GM12878 (cell line): ENCODE measurements at regions not wholly inside any gene's neighbourhood (a gene's known extent, or its start where the extent isn't known, plus 50 kb on each side); places are given as distances from the start of the nearest gene placed in this dataset.

Experiments used
- ATAC-seq: fragments of 200-7000 bp; cut with Tn5 transposase; 3 replicates; pipeline ENCODE4 v1.9.1; 2020; ENCODE audit warnings: mild to moderate bottlenecking, moderate library complexity
- BruUV-seq: library from RNA; stranded (reverse); fragments of 400-500 nt; replicated peaks from 2 replicates; lab custom pipeline; 2021; lab: Mats Ljungman, UMichigan
- CTCF ChIA-PET: fragments of 300-600 bp; sonication (Branson Sonifier 250); formaldehyde crosslinking; extraction: SDS; loops from one replicate; lab custom pipeline; 2021; ENCODE audit warnings: inconsistent platforms; lab: Yijun Ruan, JAX
- POLR2A ChIA-PET: fragments of 350-600 bp; formaldehyde crosslinking; extraction: SDS; loops from one replicate; lab custom pipeline; 2021; ENCODE audit warnings: inconsistent platforms; lab: Charles Lee
- RAD21 ChIA-PET: fragments of 300-600 bp; sonication (Branson Sonifier 250); formaldehyde crosslinking; loops from one replicate; lab custom pipeline; 2023; ENCODE audit warnings: antibody characterized with exemption; ENCODE audit not compliant: unreplicated experiment; lab: Charles Lee
- SMC1A ChIA-PET: fragments of 300-600 bp; sonication (Branson Sonifier 250); formaldehyde crosslinking; loops from one replicate; lab custom pipeline; 2023; ENCODE audit not compliant: unreplicated experiment, uncharacterized antibody; lab: Charles Lee
- DNase-seq: peaks from one replicate; pipeline ENCODE4 v3.0.0-alpha.2; 2011; ENCODE audit warnings: low read depth, low spot score
- FAIRE-seq: peaks from 3 replicates; lab custom pipeline; 2011; peaks lifted over from hg19 to GRCh38; lab: Jason Lieb, UNC
- H2AFZ ChIP-seq: 2 replicates; pipeline ENCODE4 v1.6.0; 2011; ENCODE audit warnings: low read depth, low read length, control low read depth; ENCODE audit not compliant: control insufficient read depth
- H3K27ac ChIP-seq: 2 replicates; pipeline ENCODE4 v1.5.1; 2011; ENCODE audit warnings: control low read depth; ENCODE audit not compliant: control insufficient read depth, insufficient read depth
- H3K27me3 ChIP-seq, 2 experiments: replicated peaks in 1 of 2; 2 replicates each; pipeline versions ENCODE4 v1.6.0 to v1.6.1; 2011; ENCODE audit warnings: low read length in 1 of 2; ENCODE audit not compliant: control insufficient read depth in 2 of 2, insufficient read depth in 2 of 2
- H3K36me3 ChIP-seq, 2 experiments: 2 replicates each; pipeline ENCODE4 v1.5.1; 2011; ENCODE audit warnings: low read length in 1 of 2; ENCODE audit not compliant: control insufficient read depth in 2 of 2, insufficient read depth in 2 of 2
- H3K4me1 ChIP-seq: 2 replicates; pipeline ENCODE4 v1.6.1; 2011; ENCODE audit warnings: mild to moderate bottlenecking, low read length, moderate library complexity, mixed read lengths; ENCODE audit not compliant: control insufficient read depth, insufficient read depth
- H3K4me2 ChIP-seq: 2 replicates; pipeline ENCODE4 v1.6.0; 2011; ENCODE audit warnings: control low read depth; ENCODE audit not compliant: control insufficient read depth, insufficient read depth
- H3K4me3 ChIP-seq: fragments of 200-600 bp; sonication (generic); 2 replicates; pipeline ENCODE4 v1.5.1; 2016
- H3K79me2 ChIP-seq: 2 replicates; pipeline ENCODE4 v1.6.0; 2011; ENCODE audit warnings: low read length; ENCODE audit not compliant: control insufficient read depth, insufficient read depth
- H3K9ac ChIP-seq: 2 replicates; pipeline ENCODE4 v1.8.0; 2011; ENCODE audit warnings: low read length, control low read depth, mixed read lengths; ENCODE audit not compliant: control insufficient read depth, insufficient read depth
- H3K9me3 ChIP-seq: replicated peaks from 3 replicates; pipeline ENCODE4 v1.5.1; 2011; ENCODE audit warnings: mild to moderate bottlenecking, low read length; ENCODE audit not compliant: control insufficient read depth, insufficient read depth
- H4K20me1 ChIP-seq: 2 replicates; pipeline ENCODE4 v1.6.0; 2011; ENCODE audit not compliant: control insufficient read depth, insufficient read depth
- ATF3 ChIP-seq: IDR thresholded peaks from 2 replicates; pipeline ENCODE4 v1.6.1; 2011; ENCODE audit warnings: low read depth, mild to moderate bottlenecking, low read length, moderate library complexity, borderline replicate concordance; ENCODE audit errors: extremely low read depth
- CTCF ChIP-seq, 3 experiments: IDR thresholded peaks in 2 of 3; conservative IDR thresholded peaks in 1 of 3; 2 replicates each; pipeline ENCODE4 v1.5.1; 2011; ENCODE audit warnings: low read depth in 3 of 3, low read length in 3 of 3, mild to moderate bottlenecking in 3 of 3, control low read depth in 2 of 3, moderate library complexity in 2 of 3, inconsistent platforms in 1 of 3, mixed read lengths in 1 of 3; ENCODE audit not compliant: control insufficient read depth in 2 of 3, insufficient read depth in 1 of 3; ENCODE audit errors: extremely low read depth in 1 of 3
- DPF2 ChIP-seq: fragments of 450-650 bp; IDR thresholded peaks from 2 replicates; pipeline ENCODE4 v1.6.1; 2017; ENCODE audit warnings: mild to moderate bottlenecking
- ETV6 ChIP-seq, 2 experiments: fragments of 450-650 bp in 1 of 2; IDR thresholded peaks in 1 of 2; conservative IDR thresholded peaks in 1 of 2; 2 replicates each; pipeline ENCODE4 v1.6.1; 2014; ENCODE audit warnings: antibody characterized with exemption in 1 of 2, borderline replicate concordance in 1 of 2, low read depth in 1 of 2, mild to moderate bottlenecking in 1 of 2, moderate library complexity in 1 of 2
- KLF5 ChIP-seq: fragments of 450-650 bp; IDR thresholded peaks from 2 replicates; pipeline ENCODE4 v1.6.1; 2014; ENCODE audit warnings: mild to moderate bottlenecking; ENCODE audit not compliant: partially characterized antibody
- RFX5 ChIP-seq: IDR thresholded peaks from 2 replicates; pipeline ENCODE4 v1.6.1; 2011; ENCODE audit warnings: low read depth, low read length, improper control_type of control experiment
- SIN3A ChIP-seq: IDR thresholded peaks from 2 replicates; pipeline ENCODE4 v1.6.1; 2012; ENCODE audit warnings: low read depth, low read length, improper control_type of control experiment
- SKIL ChIP-seq: fragments of 450-650 bp; IDR thresholded peaks from 2 replicates; pipeline ENCODE4 v1.6.1; 2017; ENCODE audit warnings: mild to moderate bottlenecking, low read depth, inconsistent platforms; ENCODE audit not compliant: poor library complexity, severe bottlenecking
- SMAD5 ChIP-seq: IDR thresholded peaks from 2 replicates; pipeline ENCODE4 v1.6.1; 2016; ENCODE audit warnings: antibody characterized with exemption, low read depth
- SREBF2 ChIP-seq: IDR thresholded peaks from 2 replicates; pipeline ENCODE4 v1.6.1; 2012; ENCODE audit warnings: mild to moderate bottlenecking, low read length
- ZBTB40 ChIP-seq: fragments of 450-650 bp; IDR thresholded peaks from 2 replicates; pipeline ENCODE4 v1.6.1; 2016; ENCODE audit warnings: mild to moderate bottlenecking, moderate library complexity, borderline replicate concordance
- ZNF217 ChIP-seq: fragments of 450-650 bp; IDR thresholded peaks from 2 replicates; pipeline ENCODE4 v1.6.1; 2017; ENCODE audit warnings: antibody characterized with exemption, mild to moderate bottlenecking
- ZNF274 ChIP-seq: IDR thresholded peaks from one replicate; pipeline ENCODE4 v1.8.0; 2011; ENCODE audit not compliant: insufficient read length, insufficient read depth
- WGBS: methylation state at CpG from one replicate; pipeline ENCODE4 v1.1.6; 2016; ENCODE audit warnings: low lambda C conversion rate; ENCODE audit not compliant: insufficient replicate concordance, insufficient coverage; ENCODE audit errors: missing lambda C conversion rate; 5-methylcytosine and 5-hydroxymethylcytosine counted together
- in situ Hi-C: fragments of 300-500 bp; cut with MboI; formaldehyde crosslinking; loops from 9 replicates; pipeline ENCODE4 v1.14.3; 2018; ENCODE audit warnings: mixed read lengths
- intact Hi-C: fragments of 100-400 bp; cut with micrococcal nuclease; formaldehyde crosslinking; loops from one replicate; pipeline ENCODE4 v1.14.2; 2022; ENCODE audit not compliant: unreplicated experiment

- FAIRE-seq = no peak
- DNase-seq = no peak
- H2AFZ ChIP-seq = no peak overlapping the region
- RAD21 ChIA-PET = no interaction called here
- CTCF ChIA-PET = interaction anchor here (0.6 kb wide), 2 partner anchors 79 to 197 kb away, joined by 3 to 4 read pairs; no protein-coding TSS in a partner anchor
- ATAC-seq = no peak
- no peaks in the 10 kb centered on the region for H3K27me3 ChIP-seq
- H4K20me1 ChIP-seq = no peaks in the 10 kb centered on the region
- H3K4me2 ChIP-seq = no peak overlapping the region
- POLR2A ChIA-PET = no interaction called here
- H3K9ac ChIP-seq = no peak overlapping the region
- no peaks in the 10 kb centered on the region for H3K36me3 ChIP-seq
- no peak overlapping the region for H3K4me3 ChIP-seq
- SMC1A ChIA-PET = no interaction called here
- no TSS peak for BruUV-seq
- 95% methylated on average over 1 of the region's 1 CpG for WGBS
- no peak overlapping the region for H3K27ac ChIP-seq
- no peaks in the 10 kb centered on the region for H3K9me3 ChIP-seq
- H3K4me1 ChIP-seq = no peaks in the 10 kb centered on the region
- no peaks in the 10 kb centered on the region for H3K79me2 ChIP-seq
- intact Hi-C loops (no loop called here), in situ Hi-C loops (no loop called here)
- TF ChIP-seq SMAD5 (no peak), ZNF274 (no peak), ATF3 (no peak), KLF5 (no peak), SKIL (no peak), CTCF (IDR thresholded peaks at IDR 0.05 in 2 of 3, conservative IDR thresholded peaks at IDR 0.05 in 1 of 3; ENCODE audit: control insufficient read depth in 2 of 3, extremely low read depth in 1 of 3, insufficient read depth in 1 of 3, low read depth in 3 of 3, low read length in 3 of 3) (no peak), ETV6 (conservative IDR thresholded peaks at IDR 0.05 in 1 of 2, IDR thresholded peaks at IDR 0.05 in 1 of 2; ENCODE audit: borderline replicate concordance in 1 of 2, low read depth in 1 of 2) (no peak), ZNF217 (no peak), DPF2 (no peak), ZBTB40 (no peak), SIN3A (no peak), RFX5 (no peak), SREBF2 (no peak)
Measured at GRCh38 chr1:59244891-59245290, 52.0 kb upstream of the FGGY start.
